Loucy (cell line): ENCODE measurements at regions not wholly inside any gene's neighbourhood (a gene's known extent, or its start where the extent isn't known, plus 50 kb on each side); places are given as distances from the start of the nearest gene placed in this dataset.

Experiments used
- EZH2phosphoT487 ChIP-seq: fragments of 200-600 bp; IDR thresholded peaks from 2 replicates; pipeline ENCODE4 v1.6.1; 2018; ENCODE audit warnings: antibody characterized with exemption, mild to moderate bottlenecking, moderate library complexity, borderline replicate concordance
- TF ChIP-seq, protein P1 (sequence below): fragments of 200-600 bp; sonication (generic); conservative IDR thresholded peaks from 2 replicates; pipeline ENCODE4 v1.5.1; 2014; ENCODE audit warnings: mild to moderate bottlenecking, antibody characterized with exemption, low read length

GRCh38 chr6:40891131-40891530, 147.9 kb downstream of the UNC5CL start:
- TF ChIP-seq, protein P1, sequence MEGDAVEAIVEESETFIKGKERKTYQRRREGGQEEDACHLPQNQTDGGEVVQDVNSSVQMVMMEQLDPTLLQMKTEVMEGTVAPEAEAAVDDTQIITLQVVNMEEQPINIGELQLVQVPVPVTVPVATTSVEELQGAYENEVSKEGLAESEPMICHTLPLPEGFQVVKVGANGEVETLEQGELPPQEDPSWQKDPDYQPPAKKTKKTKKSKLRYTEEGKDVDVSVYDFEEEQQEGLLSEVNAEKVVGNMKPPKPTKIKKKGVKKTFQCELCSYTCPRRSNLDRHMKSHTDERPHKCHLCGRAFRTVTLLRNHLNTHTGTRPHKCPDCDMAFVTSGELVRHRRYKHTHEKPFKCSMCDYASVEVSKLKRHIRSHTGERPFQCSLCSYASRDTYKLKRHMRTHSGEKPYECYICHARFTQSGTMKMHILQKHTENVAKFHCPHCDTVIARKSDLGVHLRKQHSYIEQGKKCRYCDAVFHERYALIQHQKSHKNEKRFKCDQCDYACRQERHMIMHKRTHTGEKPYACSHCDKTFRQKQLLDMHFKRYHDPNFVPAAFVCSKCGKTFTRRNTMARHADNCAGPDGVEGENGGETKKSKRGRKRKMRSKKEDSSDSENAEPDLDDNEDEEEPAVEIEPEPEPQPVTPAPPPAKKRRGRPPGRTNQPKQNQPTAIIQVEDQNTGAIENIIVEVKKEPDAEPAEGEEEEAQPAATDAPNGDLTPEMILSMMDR, result no peak
- TF ChIP-seq EZH2phosphoT487, result no peak
